Transverse colon (tissue), 4 donors: ENCODE measurements at regions not wholly inside any gene's neighbourhood (a gene's known extent, or its start where the extent isn't known, plus 50 kb on each side); places are given as distances from the start of the nearest gene placed in this dataset.

Experiments
- POLR2A ChIP-seq: fragments of 450-650 bp; IDR thresholded peaks from one replicate; pipeline ENCODE4 v1.6.1; 2016; ENCODE audit warnings: antibody characterized with exemption, mild to moderate bottlenecking, moderate library complexity
- POLR2AphosphoS5 ChIP-seq, 3 donors: sonication (generic); formaldehyde crosslinking; IDR thresholded peaks; one replicate each; pipeline ENCODE4 v1.6.1; 2016; ENCODE audit warnings: antibody characterized with exemption in 3 of 3
- TF ChIP-seq, protein P1 (sequence below), 5 experiments: fragments of 200-600 bp in 3 of 5; fragments of 450-650 bp in 2 of 5; sonication (generic) in 3 of 5; IDR thresholded peaks; 1 replicate in 2 of 5; 2 replicates in 3 of 5; pipeline ENCODE4 v1.5.1; 2016 to 2017; ENCODE audit warnings: antibody characterized with exemption in 5 of 5, inconsistent platforms in 3 of 5, mild to moderate bottlenecking in 2 of 5, moderate library complexity in 1 of 5

DNA sequence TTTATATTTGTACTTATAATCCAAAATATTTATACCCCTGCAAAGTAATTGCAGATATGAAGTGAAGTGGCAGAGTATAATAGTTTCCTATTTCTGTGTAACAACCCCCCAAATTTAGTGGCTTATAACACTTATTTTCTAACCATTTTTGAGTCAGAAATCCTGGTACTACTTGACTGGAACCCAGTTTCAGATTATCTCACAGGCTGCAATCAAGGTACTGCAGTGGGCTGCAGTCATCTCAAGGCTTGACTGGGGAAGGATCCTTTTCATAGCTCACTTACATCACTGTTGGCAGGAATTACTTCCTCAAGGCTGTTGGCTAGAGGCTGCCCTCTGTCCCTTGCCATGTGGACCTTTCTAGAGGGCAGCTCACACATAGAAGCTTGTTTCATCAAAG lies 558.2 kb upstream of the PKDCC start:
- TF ChIP-seq, protein P1, sequence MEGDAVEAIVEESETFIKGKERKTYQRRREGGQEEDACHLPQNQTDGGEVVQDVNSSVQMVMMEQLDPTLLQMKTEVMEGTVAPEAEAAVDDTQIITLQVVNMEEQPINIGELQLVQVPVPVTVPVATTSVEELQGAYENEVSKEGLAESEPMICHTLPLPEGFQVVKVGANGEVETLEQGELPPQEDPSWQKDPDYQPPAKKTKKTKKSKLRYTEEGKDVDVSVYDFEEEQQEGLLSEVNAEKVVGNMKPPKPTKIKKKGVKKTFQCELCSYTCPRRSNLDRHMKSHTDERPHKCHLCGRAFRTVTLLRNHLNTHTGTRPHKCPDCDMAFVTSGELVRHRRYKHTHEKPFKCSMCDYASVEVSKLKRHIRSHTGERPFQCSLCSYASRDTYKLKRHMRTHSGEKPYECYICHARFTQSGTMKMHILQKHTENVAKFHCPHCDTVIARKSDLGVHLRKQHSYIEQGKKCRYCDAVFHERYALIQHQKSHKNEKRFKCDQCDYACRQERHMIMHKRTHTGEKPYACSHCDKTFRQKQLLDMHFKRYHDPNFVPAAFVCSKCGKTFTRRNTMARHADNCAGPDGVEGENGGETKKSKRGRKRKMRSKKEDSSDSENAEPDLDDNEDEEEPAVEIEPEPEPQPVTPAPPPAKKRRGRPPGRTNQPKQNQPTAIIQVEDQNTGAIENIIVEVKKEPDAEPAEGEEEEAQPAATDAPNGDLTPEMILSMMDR (IDR thresholded peaks at IDR 0.05): no peak
- TF ChIP-seq POLR2A: no peak
- no peak for TF ChIP-seq POLR2AphosphoS5 (IDR thresholded peaks at IDR 0.05)
